MCF 10A (cell line): ENCODE measurements at regions not wholly inside any gene's neighbourhood (a gene's known extent, or its start where the extent isn't known, plus 50 kb on each side); places are given as distances from the start of the nearest gene placed in this dataset.

ENCODE experiments used
- BruUV-seq: library from RNA; stranded (reverse); fragments of 400-500 nt; replicated peaks from 2 replicates; lab custom pipeline; 2021; lab: Mats Ljungman, UMichigan
- CTCF ChIA-PET: fragments of 300-600 bp; sonication (Branson Sonifier 250); formaldehyde crosslinking; extraction: SDS; loops from one replicate; lab custom pipeline; 2021; ENCODE audit warnings: antibody characterized with exemption, inconsistent platforms; lab: Yijun Ruan, JAX
- POLR2A ChIA-PET: fragments of 300-600, 350-650 bp; sonication (Branson Sonifier 250); formaldehyde crosslinking; extraction: SDS; loops from one replicate; lab custom pipeline; 2020; ENCODE audit warnings: antibody characterized with exemption, inconsistent platforms; lab: Yijun Ruan, JAX
- DNase-seq: peaks from one replicate; pipeline ENCODE4 v3.0.0-alpha.2; 2018; ENCODE audit not compliant: unreplicated experiment
- H3K27ac Mint-ChIP-seq: one replicate; pipeline ENCODE4 v1.8.0; 2022; ENCODE audit warnings: mild to moderate bottlenecking, low read depth, mixed read lengths; ENCODE audit not compliant: unreplicated experiment
- H3K27me3 Mint-ChIP-seq: one replicate; pipeline ENCODE4 v1.8.0; 2022; ENCODE audit warnings: mixed read lengths; ENCODE audit not compliant: insufficient read depth, unreplicated experiment
- H3K36me3 Mint-ChIP-seq: one replicate; pipeline ENCODE4 v1.8.0; 2022; ENCODE audit warnings: mild to moderate bottlenecking, moderate library complexity, mixed read lengths; ENCODE audit not compliant: insufficient read depth, unreplicated experiment
- H3K4me1 Mint-ChIP-seq: one replicate; pipeline ENCODE4 v1.8.0; 2022; ENCODE audit warnings: mixed read lengths; ENCODE audit not compliant: insufficient read depth, unreplicated experiment
- H3K4me3 Mint-ChIP-seq: one replicate; pipeline ENCODE4 v1.8.0; 2022; ENCODE audit warnings: mild to moderate bottlenecking, moderate library complexity, mixed read lengths; ENCODE audit not compliant: unreplicated experiment
- H3K9me3 Mint-ChIP-seq: one replicate; pipeline ENCODE4 v1.8.0; 2022; ENCODE audit warnings: mixed read lengths; ENCODE audit not compliant: unreplicated experiment
- intact Hi-C: fragments of 100-400 bp; cut with micrococcal nuclease; formaldehyde crosslinking; loops from 2 replicates; pipeline ENCODE4 v1.14.1; 2022
- TF ChIP-seq, protein P1 (sequence below): fragments of 200-600 bp; IDR thresholded peaks from one replicate; pipeline ENCODE4 v1.8.0; 2022; ENCODE audit warnings: antibody characterized with exemption, mild to moderate bottlenecking; ENCODE audit not compliant: unreplicated experiment

DNA sequence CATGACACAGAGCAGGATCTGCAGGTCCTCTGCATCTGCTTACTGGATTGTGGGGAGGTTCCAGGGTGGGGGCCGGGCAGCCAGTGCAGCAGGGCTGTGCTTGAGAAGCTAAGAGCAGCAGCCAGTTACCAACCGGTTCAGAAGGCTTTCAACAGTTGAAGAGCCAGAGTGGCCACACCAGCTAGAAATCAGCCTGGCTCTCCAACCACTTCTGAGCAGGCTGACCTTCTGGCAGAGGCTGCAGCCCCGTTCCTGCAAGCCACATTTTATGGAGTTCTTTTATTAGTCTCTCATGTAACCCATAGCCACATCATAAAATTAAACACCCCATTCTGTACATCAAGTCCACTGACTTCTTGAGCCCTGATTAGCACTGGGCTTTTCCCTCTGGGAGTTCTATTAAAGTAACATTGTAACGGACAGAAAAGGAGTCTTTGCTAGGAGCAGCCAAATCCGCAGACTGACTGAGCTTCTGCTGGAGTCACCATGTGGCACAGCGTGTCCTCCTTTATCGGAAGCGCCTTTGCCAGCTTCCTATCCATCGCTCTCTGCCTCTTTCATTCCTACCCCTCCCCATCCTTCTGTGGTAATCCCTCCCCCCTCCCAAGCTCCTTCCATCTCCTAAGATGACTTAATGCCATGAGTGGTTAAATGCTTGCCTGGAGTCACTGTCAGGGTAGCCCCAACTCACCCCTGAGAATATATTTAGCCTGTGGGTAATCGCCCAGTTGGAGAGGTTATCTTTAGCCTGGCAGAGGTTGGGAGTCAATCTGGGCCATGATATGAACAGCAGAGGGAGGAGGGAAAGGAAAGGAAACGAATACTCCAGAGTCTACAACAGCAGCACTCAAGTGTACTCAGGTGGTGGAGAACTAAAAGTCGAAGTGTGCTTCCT lies 138.5 kb upstream of the HES1 start:
- Mint-ChIP-seq H3K9me3 (no peaks in the 10 kb centered on the region), H3K27ac (no peak overlapping the region), H3K27me3 (no peaks in the 10 kb centered on the region), H3K36me3 (no peaks in the 10 kb centered on the region), H3K4me3 (no peak overlapping the region), H3K4me1 (peaks cover 8% of the 10 kb centered on the region)
- POLR2A ChIA-PET, result no interaction called here
- CTCF ChIA-PET, result interaction anchor here (0.5 to 0.6 kb wide), 2 partner anchors 8 to 20 kb away, joined by 4 read pairs; no protein-coding TSS in a partner anchor
- TF ChIP-seq, protein P1, sequence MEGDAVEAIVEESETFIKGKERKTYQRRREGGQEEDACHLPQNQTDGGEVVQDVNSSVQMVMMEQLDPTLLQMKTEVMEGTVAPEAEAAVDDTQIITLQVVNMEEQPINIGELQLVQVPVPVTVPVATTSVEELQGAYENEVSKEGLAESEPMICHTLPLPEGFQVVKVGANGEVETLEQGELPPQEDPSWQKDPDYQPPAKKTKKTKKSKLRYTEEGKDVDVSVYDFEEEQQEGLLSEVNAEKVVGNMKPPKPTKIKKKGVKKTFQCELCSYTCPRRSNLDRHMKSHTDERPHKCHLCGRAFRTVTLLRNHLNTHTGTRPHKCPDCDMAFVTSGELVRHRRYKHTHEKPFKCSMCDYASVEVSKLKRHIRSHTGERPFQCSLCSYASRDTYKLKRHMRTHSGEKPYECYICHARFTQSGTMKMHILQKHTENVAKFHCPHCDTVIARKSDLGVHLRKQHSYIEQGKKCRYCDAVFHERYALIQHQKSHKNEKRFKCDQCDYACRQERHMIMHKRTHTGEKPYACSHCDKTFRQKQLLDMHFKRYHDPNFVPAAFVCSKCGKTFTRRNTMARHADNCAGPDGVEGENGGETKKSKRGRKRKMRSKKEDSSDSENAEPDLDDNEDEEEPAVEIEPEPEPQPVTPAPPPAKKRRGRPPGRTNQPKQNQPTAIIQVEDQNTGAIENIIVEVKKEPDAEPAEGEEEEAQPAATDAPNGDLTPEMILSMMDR, result no peak
- DNase-seq, result no peak
- intact Hi-C loops, result no loop called here
- no TSS peak for BruUV-seq

- POLR2A ChIA-PET, result no interaction called here
Measured at GRCh38 chr3:193998123-193998448, 137.9 kb upstream of the HES1 start.

DNA sequence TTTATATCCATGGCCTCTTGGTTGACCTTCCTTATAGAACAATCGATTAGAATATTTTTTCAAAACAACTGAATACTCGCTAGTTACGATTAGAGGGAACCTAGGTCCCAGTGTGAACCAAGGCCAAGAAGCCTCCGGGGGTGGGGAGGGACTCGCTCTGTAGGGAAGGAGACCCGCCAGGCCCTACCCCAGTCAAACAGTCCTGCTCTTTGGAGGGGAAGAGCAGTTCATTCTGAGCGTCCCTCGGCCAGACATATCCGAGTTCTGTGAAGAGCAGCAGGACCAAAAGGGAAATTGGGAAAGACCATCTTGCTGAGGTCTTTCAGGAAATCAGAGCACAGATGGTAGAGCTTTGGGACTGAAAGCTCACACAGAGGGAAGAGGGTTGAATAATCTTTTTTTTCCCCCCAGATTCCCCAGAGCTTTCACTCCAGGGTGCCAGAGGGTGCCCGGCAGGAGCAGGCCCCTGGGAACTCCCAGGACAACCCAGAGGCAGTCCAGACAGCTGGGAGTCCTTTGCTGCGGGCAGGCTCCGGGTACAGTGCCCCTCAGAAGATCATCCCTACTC lies 137.2 kb upstream of the HES1 start:
- CTCF ChIA-PET, result no interaction called here
- Mint-ChIP-seq H3K4me1 (peaks cover 10% of the 10 kb centered on the region), H3K4me3 (no peak overlapping the region), H3K36me3 (no peaks in the 10 kb centered on the region), H3K9me3 (no peaks in the 10 kb centered on the region), H3K27ac (no peak overlapping the region), H3K27me3 (no peaks in the 10 kb centered on the region)
- POLR2A ChIA-PET, result no interaction called here
- TF ChIP-seq, protein P1, result no peak
- intact Hi-C loops, result no loop called here
- DNase-seq, result no peak
- no TSS peak for BruUV-seq

More at GRCh38 chr3:193998123-193998448, 137.9 kb upstream of the HES1 start:
- H3K27me3 Mint-ChIP-seq, result no peaks in the 10 kb centered on the region
- CTCF ChIA-PET, result no interaction called here
- no peaks in the 10 kb centered on the region for H3K36me3 Mint-ChIP-seq
- no peak overlapping the region for H3K27ac Mint-ChIP-seq
- TF ChIP-seq, protein P1, result no peak
- intact Hi-C loops, result no loop called here
- peaks cover 6% of the 10 kb centered on the region for H3K4me1 Mint-ChIP-seq
- no peaks in the 10 kb centered on the region for H3K9me3 Mint-ChIP-seq
- no peak for DNase-seq
- H3K4me3 Mint-ChIP-seq, result no peak overlapping the region
- no TSS peak for BruUV-seq

DNA sequence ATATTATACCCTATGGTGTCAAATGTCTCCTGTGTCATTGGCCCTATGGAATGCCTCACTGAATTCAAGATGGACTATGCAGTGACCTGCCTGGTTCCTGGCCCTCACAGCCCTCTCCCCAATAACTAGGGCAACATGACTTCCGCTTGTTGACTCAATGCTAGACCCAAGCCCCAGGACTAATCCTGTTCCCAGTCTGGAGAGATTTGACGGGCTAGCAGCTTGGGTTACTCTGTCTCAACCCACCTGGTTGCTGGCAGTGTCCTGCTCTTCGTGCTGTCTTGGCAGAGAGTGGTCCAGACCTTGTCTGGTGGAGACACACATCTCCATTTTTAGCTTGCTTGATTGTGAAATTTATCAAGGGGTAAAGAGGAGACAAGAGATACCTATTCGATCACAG lies 135.8 kb upstream of the HES1 start:
- no TSS peak for BruUV-seq
- no peaks in the 10 kb centered on the region for H3K9me3 Mint-ChIP-seq
- TF ChIP-seq, protein P1, result no peak
- H3K4me3 Mint-ChIP-seq, result no peak overlapping the region
- POLR2A ChIA-PET, result interaction anchor here (0.8 kb wide), 1 partner anchor 49 kb away, joined by 3 read pairs; no protein-coding TSS in a partner anchor
- intact Hi-C loops, result loop anchor here (5.0 kb wide), 2 partner anchors 92 to 317 kb away; no protein-coding TSS in a partner anchor
- no peaks in the 10 kb centered on the region for H3K27me3 Mint-ChIP-seq
- H3K27ac Mint-ChIP-seq, result no peak overlapping the region
- CTCF ChIA-PET, result interaction anchor here (0.6 to 0.7 kb wide), 3 partner anchors 34 to 336 kb away, joined by 3 to 4 read pairs (median 3); no protein-coding TSS in a partner anchor
- no peaks in the 10 kb centered on the region for H3K36me3 Mint-ChIP-seq
- no peak for DNase-seq
- H3K4me1 Mint-ChIP-seq, result peaks cover 18% of the 10 kb centered on the region
